Right lobe of liver (tissue), 6 donors: ENCODE measurements at regions not wholly inside any gene's neighbourhood (a gene's known extent, or its start where the extent isn't known, plus 50 kb on each side); places are given as distances from the start of the nearest gene placed in this dataset.
A peak's percentile ranks its signal among the peaks of the same experiment; 100 is the strongest.

Experiments
- ATAC-seq, 4 donors: fragments of 200-7000 bp; cut with Tn5 transposase; one replicate each; pipeline ENCODE4 v1.9.1; 2020; ENCODE audit warnings: mild to moderate bottlenecking in 4 of 4, moderate library complexity in 4 of 4
- DNase-seq, 3 donors: peaks; one replicate each; pipeline ENCODE4 v3.0.0-alpha.2; 2020
- H3K27ac ChIP-seq, 3 donors: fragments of 200-600 bp; one replicate each; pipeline ENCODE4 v1.8.0; 2022
- H3K27me3 ChIP-seq, 2 donors: fragments of 200-600 bp; one replicate each; pipeline ENCODE4 v1.8.0; 2022
- H3K36me3 ChIP-seq, 4 donors: fragments of 200-600 bp; sonication (generic) in 1 of 4; one replicate each; pipeline versions ENCODE4 v1.5.1 to v1.8.0; 2017 to 2022; ENCODE audit warnings: control low read depth in 1 of 4
- H3K4me1 ChIP-seq, 4 donors: fragments of 200-600 bp; sonication (generic) in 1 of 4; one replicate each; pipeline versions ENCODE4 v1.5.1 to v1.8.0; 2017 to 2022; ENCODE audit warnings: control low read depth in 1 of 4
- H3K4me3 ChIP-seq, 3 donors: fragments of 200-600 bp; one replicate each; pipeline ENCODE4 v1.8.0; 2022
- H3K9me3 ChIP-seq, 4 donors: fragments of 200-600 bp; sonication (generic) in 1 of 4; one replicate each; pipeline versions ENCODE4 v1.5.1 to v1.8.0; 2017 to 2022; ENCODE audit warnings: control low read depth in 1 of 4
- CTCF ChIP-seq, 4 donors: fragments of 200-600 bp in 3 of 4; fragments of 450-650 bp in 1 of 4; IDR thresholded peaks; one replicate each; pipeline versions ENCODE4 v1.5.1 to v1.8.0; 2016 to 2022; ENCODE audit warnings: antibody characterized with exemption in 4 of 4, mild to moderate bottlenecking in 2 of 4
- POLR2A ChIP-seq: fragments of 450-650 bp; IDR thresholded peaks from one replicate; pipeline ENCODE4 v1.6.1; 2017; ENCODE audit warnings: antibody characterized with exemption, mild to moderate bottlenecking
- WGBS: methylation state at CpG from one replicate; pipeline ENCODE4 v1.1.6; 2018; ENCODE audit warnings: low coverage, low lambda C conversion rate; ENCODE audit not compliant: insufficient coverage; ENCODE audit errors: missing lambda C conversion rate; 5-methylcytosine and 5-hydroxymethylcytosine counted together
- intact Hi-C, 2 donors: fragments of 100-400 bp; cut with DNase I; formaldehyde crosslinking; loops; one replicate each; pipeline versions ENCODE4 v1.11.2 to v1.14.1; 2022
- donor health status: DM: no; HTN: yes; CAD: no.
- donor health status: DM: no; HTN: no; CAD: no.
- donor health status: DM: no; HTN: no; CAD: no.
- donor health status: DM: no; HTN: yes; CAD: no.
- donor health status: DM: no; HTN: yes; CAD: no.

- WGBS: 36% methylated on average over 3 of the region's 3 CpGs
- Histone ChIP-seq H3K9me3 (no peaks in the 10 kb centered on the region), H3K4me1 (peaks cover 0 to 6% (median 2%) of the 10 kb centered on the region in 4 donors), H3K27ac (no peak overlapping the region), H3K36me3 (no peaks in the 10 kb centered on the region), H3K4me3 (no peak overlapping the region), H3K27me3 (no peaks in the 10 kb centered on the region)
- ATAC-seq: no peak
- TF ChIP-seq POLR2A (no peak), CTCF (IDR thresholded peaks at IDR 0.05) (no peak)
- intact Hi-C loops: no loop called here
- DNase-seq: no peak
These were observed 55.2 kb upstream of the ADRA1B start for GRCh38 chr5:159861086-159861485.

- DNase-seq (peak in 1 of 3 donors; percentile 51), ATAC-seq (peak; percentile 80 to 90 (median 85))
- WGBS: 15% methylated on average over 13 of the region's 13 CpGs
- H3K27me3 ChIP-seq: no peaks in the 10 kb centered on the region
- TF ChIP-seq CTCF (IDR thresholded peaks at IDR 0.05): no peak
- TF ChIP-seq POLR2A: peak; percentile 80
- H3K27ac ChIP-seq: peak overlapping the region; percentile 73 to 92 (median 79)
- intact Hi-C loops: no loop called here
- H3K9me3 ChIP-seq: no peaks in the 10 kb centered on the region
- H3K4me1 ChIP-seq: peaks cover 0 to 21% (median 2%) of the 10 kb centered on the region in 4 donors
- H3K4me3 ChIP-seq: peak overlapping the region; percentile 34 to 60 (median 59)
- H3K36me3 ChIP-seq: no peaks in the 10 kb centered on the region
These were observed 51.2 kb upstream of the ADRA1B start for GRCh38 chr5:159864885-159865691.

- TF ChIP-seq POLR2A: no peak
- no peak for TF ChIP-seq CTCF (IDR thresholded peaks at IDR 0.05)
- Histone ChIP-seq H3K9me3 (no peaks in the 10 kb centered on the region), H3K27me3 (no peaks in the 10 kb centered on the region), H3K4me3 (peak overlapping the region; percentile 34 to 60 (median 59)), H3K27ac (peak overlapping the region in 2 of 3 donors; percentile 79 to 92), H3K36me3 (no peaks in the 10 kb centered on the region), H3K4me1 (peaks cover 0 to 21% (median 2%) of the 10 kb centered on the region in 4 donors)
- DNase-seq (peak in 1 of 3 donors; percentile 52), ATAC-seq (peak; percentile 68 to 73 (median 71))
- intact Hi-C loops: no loop called here
- WGBS: 24% methylated on average over 5 of the region's 5 CpGs
These were observed 50.2 kb upstream of the ADRA1B start for GRCh38 chr5:159866093-159866492.
